ENCODE measurements at regions not wholly inside any gene's neighbourhood (a gene's known extent, or its start where the extent isn't known, plus 50 kb on each side); places are given as distances from the start of the nearest gene placed in this dataset.

- DNase-seq = no peak
Observed at GRCh38 chr2:129881786-129882396, 97.6 kb upstream of the RAB6C start.

GRCh38 chr2:129882476-129882875, 97.0 kb upstream of the RAB6C start:
- DNase-seq = no peak

GRCh38 chr2:129883121-129883520, 96.3 kb upstream of the RAB6C start:
- no peak for DNase-seq

- no peak for DNase-seq
Observed at GRCh38 chr2:129884221-129884786, 95.2 kb upstream of the RAB6C start.

- DNase-seq = no peak
Observed at GRCh38 chr2:129885735-129886134, 93.7 kb upstream of the RAB6C start.

GRCh38 chr2:129887688-129888266, 91.7 kb upstream of the RAB6C start:
- no peak for DNase-seq

- DNase-seq = no peak
Observed at GRCh38 chr2:129888461-129888860, 91.0 kb upstream of the RAB6C start.

GRCh38 chr2:129888896-129889295, 90.6 kb upstream of the RAB6C start:
- DNase-seq = no peak

GRCh38 chr2:129891341-129892320, 87.8 kb upstream of the RAB6C start:
- DNase-seq = no peak

- no peak for DNase-seq
Observed at GRCh38 chr2:129892360-129892759, 87.1 kb upstream of the RAB6C start.

GRCh38 chr2:129892773-129893172, 86.7 kb upstream of the RAB6C start:
- DNase-seq = no peak

GRCh38 chr2:129893244-129893643, 86.2 kb upstream of the RAB6C start:
- no peak for DNase-seq

- no peak for DNase-seq
Observed at GRCh38 chr2:129894616-129895015, 84.8 kb upstream of the RAB6C start.

- DNase-seq = no peak
Observed at GRCh38 chr2:129895061-129895460, 84.4 kb upstream of the RAB6C start.

GRCh38 chr2:129895526-129896082, 83.9 kb upstream of the RAB6C start:
- DNase-seq = no peak

GRCh38 chr2:129896226-129897100, 83.0 kb upstream of the RAB6C start:
- DNase-seq = no peak

- DNase-seq = no peak
Observed at GRCh38 chr2:129901754-129902415, 77.6 kb upstream of the RAB6C start.

- no peak for DNase-seq
Observed at GRCh38 chr2:129902731-129903585, 76.5 kb upstream of the RAB6C start.

- no peak for DNase-seq
Observed at GRCh38 chr2:129903586-129904425, 75.7 kb upstream of the RAB6C start.
